GM19351 (cell line): ENCODE measurements at regions not wholly inside any gene's neighbourhood (a gene's known extent, or its start where the extent isn't known, plus 50 kb on each side); places are given as distances from the start of the nearest gene placed in this dataset.
"Not testable (repeated sequence)": the region's sequence is repeated elsewhere in the genome, so short reads cannot be mapped to it uniquely, and the experiment has no call there.

Experiments used
- ATAC-seq: cut with Tn5 transposase; IDR thresholded peaks from one replicate; pipeline ENCODE4 v1.9.1; 2021; ENCODE audit warnings: mild to moderate bottlenecking, moderate library complexity; ENCODE audit not compliant: unreplicated experiment

DNA sequence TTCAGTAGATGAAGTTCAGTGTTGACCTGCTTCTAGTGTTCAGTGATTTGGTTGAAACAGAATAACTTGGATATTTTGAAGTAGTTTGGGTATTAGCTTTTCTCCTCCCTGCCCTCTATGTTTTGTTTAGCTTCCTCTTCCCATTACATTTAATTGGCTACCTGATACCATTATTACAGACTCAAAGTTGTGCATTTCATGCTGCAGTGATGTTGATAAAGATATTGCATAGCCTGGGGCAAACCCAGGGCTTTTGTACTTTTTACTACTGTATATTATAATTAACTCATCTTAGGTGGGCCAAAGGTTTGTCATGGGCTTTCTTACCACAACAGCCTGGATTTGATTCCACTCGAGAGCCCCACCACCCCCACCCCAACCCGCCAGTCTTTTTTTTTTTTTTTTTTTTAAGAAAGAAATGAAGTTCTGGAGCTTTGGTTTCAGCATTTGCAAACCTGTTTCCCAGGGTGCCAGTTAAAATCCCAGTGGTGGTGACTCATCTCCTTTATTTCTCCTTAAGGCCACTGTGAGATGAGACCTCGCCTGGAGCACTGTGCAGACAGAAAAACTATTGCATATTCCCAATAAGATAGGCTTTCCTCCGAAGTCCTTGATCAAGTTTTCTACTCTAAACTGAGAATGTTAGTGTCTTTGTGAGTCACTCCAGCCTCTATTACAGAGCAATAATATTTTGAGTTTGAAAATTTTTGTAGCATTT lies 393.7 kb upstream of the FANCL start:
- ATAC-seq, result no peak

- ATAC-seq, result no peak
Measured at GRCh38 chr2:58633613-58634365, 392.7 kb upstream of the FANCL start.

DNA sequence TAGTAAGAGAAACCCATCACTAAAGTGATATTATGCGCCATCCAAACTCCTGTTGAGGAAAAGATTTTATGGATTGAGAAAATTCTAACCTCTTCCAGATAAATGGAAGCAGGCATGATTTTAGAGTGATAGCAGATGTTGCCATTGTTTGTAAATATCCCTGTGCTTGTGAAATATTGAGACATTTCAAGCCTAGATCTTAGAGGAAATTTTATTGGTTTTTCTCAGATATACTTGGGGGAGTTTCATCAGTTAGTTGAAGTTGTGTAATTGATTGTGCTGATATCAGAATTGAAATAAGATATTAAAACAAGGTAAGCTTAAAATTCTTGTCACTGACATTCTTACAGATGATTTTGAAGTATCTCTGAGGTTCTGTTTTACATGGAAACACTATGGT lies 390.9 kb upstream of the FANCL start:
- ATAC-seq, result no peak

DNA sequence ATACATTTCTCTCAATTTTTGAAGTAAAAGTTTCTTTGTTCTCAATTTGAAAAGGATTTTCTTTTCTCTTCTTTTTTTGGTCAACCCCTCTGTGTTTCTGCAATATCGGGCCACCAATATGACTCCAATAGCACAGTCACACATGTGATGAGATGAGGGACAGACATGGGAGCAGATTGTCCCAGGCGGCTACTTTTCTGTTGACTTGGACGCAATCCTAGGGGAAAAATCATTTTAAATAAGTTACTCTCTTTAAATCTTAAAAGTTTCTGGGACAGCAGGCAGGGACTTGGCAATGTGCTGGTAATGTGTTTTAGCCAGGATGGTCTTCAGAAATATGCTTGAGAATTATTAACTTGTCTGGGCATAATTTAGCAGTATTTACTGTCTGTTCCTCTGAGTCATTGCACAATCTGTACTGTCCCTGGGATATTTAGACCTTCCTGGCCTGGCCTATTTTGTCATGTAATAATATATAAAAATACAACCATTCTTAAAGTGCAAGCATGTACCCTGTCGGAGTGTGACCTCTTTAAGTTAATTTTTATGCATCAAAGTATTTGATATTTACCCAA lies 388.5 kb upstream of the FANCL start:
- no peak for ATAC-seq

DNA sequence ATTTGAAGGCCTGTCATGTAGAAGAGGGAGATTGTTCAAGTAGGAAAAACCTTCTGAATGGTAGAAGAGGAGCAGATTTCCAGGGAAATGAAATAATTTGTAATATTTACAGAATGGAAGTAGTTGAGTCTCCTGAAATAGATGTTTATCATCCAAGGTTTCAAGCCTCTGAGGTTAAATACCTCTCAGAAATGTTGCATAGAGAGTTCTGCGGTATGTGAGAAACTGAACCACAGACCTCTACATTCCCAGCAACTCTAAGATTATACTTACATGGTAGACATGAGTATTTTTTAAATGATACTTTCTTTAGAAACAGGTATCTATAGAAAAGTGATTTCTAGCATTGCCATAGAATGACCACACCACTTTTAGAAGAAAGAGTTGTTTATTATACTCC lies 379.8 kb upstream of the FANCL start:
- no peak for ATAC-seq

DNA sequence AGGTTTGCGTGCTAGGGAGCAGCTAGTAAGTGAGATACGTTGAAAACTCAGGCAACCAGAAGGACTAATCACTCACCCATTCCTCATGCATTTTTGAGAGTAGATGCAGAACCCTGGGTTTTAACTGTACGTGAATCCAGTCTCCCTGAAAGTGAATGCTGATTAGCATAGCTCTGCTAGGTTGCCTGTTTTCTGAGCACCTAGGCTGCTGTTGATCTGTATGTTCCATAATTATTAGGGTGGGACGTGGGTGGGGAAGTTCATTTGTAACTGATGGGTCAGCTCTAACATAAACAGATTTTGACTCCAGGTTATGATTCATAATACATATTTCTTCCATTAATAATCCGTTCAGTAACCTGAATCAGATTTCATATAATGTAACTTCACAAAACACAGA lies 379.0 kb upstream of the FANCL start:
- ATAC-seq, result no peak

- no peak for ATAC-seq
Measured at GRCh38 chr2:58616961-58617360, 375.8 kb upstream of the FANCL start.

DNA sequence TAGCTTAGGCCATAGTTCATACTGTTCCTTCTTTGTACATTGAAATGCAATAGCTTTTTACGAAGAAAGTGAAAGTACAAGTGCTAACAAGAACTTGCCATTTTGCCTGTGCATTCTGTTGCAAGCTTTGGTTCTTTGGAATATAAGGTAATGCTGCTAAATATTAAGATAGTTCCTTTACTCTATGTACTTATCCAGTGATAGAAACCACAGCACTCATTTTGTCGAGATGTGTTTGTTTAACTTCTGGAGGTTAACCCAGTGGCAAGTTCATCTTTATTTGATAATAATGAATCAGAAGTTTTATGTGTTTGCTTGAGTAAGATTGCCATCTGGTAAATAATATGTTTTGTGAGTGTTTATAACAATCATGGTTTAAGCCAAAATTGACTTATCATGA lies 373.1 kb upstream of the FANCL start:
- no peak for ATAC-seq

GRCh38 chr2:58612973-58613372 lies 371.8 kb upstream of the FANCL start:
- ATAC-seq, result no peak

- ATAC-seq, result no peak
Measured at GRCh38 chr2:58609326-58609725, 368.2 kb upstream of the FANCL start.

- no peak for ATAC-seq
Measured at GRCh38 chr2:58608146-58608545, 367.0 kb upstream of the FANCL start.

GRCh38 chr2:58607448-58607847 lies 366.3 kb upstream of the FANCL start:
- no peak for ATAC-seq

DNA sequence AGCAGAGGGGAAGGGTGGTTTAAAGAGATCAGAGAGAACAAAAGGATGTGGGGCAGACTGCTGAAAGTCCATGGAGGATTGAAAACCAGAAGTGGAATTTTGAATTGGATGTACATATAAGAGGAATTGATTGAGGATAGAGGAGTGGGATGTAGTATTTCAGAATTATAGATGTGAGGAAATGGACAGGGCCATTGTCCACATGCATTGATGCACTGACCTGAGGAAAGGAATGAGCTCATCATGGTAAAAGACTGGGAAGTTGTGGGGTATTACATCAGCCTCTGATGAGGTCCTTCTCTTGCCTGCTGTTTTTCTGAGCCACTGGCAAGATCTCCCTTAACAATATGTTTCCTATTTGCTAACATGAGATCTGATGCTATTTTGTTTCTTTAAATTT lies 365.7 kb upstream of the FANCL start:
- ATAC-seq, result no peak

DNA sequence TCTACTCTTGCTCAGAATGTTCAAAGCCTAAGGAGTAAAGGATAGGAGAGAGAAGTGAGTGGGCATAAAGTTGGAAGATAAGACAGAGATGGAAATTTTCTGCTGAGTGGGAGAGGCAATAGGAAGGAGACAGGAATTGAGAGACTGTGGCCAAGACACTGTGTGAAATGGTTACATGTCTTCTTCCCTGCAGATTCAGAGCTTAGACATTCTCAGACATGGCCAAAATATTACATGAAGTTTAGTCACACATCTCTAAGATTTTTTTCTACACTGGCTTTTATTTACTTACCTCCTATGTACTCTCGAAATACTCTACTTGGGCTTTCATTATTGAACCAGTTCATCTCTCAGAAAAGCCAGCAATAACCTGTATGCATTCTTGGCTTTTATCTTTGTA lies 363.0 kb upstream of the FANCL start:
- no peak for ATAC-seq

- ATAC-seq, result no peak
Measured at GRCh38 chr2:58601017-58601416, 359.9 kb upstream of the FANCL start.

GRCh38 chr2:58598171-58598570 lies 357.0 kb upstream of the FANCL start:
- ATAC-seq, result no peak

DNA sequence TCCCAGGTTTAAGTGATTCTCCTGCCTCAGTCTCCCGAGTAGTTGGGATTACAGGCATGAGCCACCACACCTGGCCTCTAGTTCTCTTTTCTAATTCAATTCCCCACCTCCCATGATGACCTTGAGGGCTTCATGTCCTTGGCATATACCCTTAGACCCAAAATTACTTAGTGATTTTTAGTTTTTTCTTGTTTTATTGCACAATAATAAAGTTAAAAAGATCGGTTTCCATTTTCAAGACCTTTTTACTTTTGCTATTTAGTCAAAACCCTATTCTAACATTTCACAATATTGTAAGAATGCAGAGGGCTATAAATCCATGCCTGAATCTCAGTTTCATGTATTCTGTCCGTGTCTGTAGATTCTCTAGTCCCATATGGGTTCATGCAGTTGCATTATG lies 354.6 kb upstream of the FANCL start:
- ATAC-seq, result no peak

DNA sequence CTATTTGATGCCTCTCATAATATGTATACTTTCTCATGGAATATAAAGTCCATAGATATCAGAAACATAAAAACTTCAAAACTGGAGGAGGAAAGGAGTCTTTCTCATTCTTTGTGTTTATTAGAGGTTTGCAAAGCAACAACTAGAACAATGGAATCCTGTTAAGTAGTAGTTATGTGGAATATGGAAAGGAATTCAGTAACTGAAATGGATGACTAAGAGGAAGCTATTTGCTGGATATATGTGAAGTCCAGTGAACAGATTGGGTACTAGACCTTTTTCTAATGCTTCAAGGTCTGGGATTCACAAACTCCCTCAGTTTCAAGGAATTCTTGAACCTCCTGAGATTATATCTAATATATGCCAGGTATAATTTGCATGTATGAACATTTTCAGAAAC lies 353.6 kb upstream of the FANCL start:
- no peak for ATAC-seq

GRCh38 chr2:58594175-58594574 lies 353.1 kb upstream of the FANCL start:
- no peak for ATAC-seq

DNA sequence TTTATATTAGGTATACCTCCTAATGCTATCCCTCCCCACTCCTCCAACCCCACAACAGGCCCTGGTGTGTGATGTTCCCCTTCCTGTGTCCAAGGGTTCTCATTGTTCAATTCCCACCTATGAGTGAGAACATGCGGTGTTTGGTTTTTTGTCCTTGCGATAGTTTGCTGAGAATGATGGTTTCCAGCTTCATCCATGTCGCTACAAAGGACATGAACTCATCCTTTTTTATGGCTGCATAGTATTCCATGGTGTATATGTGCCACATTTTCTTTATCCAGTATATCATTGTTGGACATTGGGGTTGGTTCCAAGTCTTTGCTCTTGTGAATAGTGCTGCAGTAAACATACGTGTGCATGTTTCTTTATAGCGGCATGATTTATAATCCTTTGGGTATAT lies 345.1 kb upstream of the FANCL start:
- ATAC-seq, result not testable (repeated sequence)

DNA sequence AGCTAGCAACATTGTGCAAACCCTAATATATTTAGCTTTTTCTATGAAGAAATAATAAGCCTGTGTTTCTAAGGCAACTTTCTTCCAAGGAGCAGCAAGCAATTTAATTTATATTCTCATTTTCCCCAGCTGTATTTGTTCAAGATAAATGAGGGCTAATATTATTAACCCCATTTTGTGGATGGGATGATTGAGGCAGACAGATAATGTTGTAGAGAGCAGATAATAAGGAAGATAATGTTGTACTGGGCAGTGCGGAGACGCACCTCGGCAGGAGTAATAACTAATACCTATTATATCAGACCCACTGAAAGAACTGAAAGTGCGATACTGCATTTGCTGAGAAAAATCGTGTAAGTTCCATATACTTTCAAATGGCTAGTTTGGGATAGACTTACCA lies 344.1 kb upstream of the FANCL start:
- ATAC-seq, result no peak

DNA sequence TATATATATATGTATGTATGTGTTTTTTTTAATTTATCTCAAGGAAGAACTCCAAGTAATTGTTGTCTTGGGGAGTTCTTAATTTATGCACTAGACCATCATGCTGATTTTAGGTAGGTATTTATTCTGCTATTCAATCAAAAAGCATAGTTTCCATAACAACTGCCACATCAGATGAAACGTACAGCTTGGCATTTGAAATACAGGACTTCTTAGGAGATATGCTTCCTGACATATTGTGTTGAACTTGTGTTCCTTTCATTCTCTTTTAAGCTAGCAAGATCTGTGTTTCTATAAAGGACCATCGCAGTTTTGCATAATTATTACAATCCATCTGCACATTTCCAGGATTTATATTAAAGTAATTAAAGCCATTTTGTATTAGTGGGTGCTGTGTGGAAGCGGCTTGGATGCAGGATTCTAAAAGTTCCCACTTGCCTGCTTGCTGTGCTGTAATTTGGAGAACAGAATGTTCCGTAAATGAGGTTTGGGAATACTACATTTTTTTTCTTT lies 343.5 kb upstream of the FANCL start:
- no peak for ATAC-seq
